GM23338 (cell line): ENCODE measurements at regions not wholly inside any gene's neighbourhood (a gene's known extent, or its start where the extent isn't known, plus 50 kb on each side); places are given as distances from the start of the nearest gene placed in this dataset.

ENCODE experiments used
- ATAC-seq: fragments of 200-7000 bp; cut with Tn5 transposase; 3 replicates; pipeline ENCODE4 v1.9.1; 2020
- DNase-seq: peaks from one replicate; pipeline ENCODE4 v3.0.0-alpha.2; 2015; ENCODE audit warnings: low spot score
- H2AFZ ChIP-seq: fragments of 200-600 bp; sonication (generic); 2 replicates; pipeline ENCODE4 v1.8.0; 2016; ENCODE audit warnings: antibody characterized with exemption, mild to moderate bottlenecking, moderate library complexity
- H3F3A ChIP-seq: fragments of 200-600 bp; sonication (generic); replicated peaks from 2 replicates; pipeline ENCODE4 v1.8.0; 2017; ENCODE audit warnings: antibody characterized with exemption, mixed run types, low read depth
- H3K27ac ChIP-seq: fragments of 200-600 bp; sonication (generic); 2 replicates; pipeline ENCODE4 v1.6.1; 2016; ENCODE audit warnings: low read depth
- H3K27me3 ChIP-seq: fragments of 200-600 bp; sonication (generic); 2 replicates; pipeline ENCODE4 v1.8.0; 2016; ENCODE audit warnings: mild to moderate bottlenecking, mixed run types, moderate library complexity; ENCODE audit not compliant: insufficient read depth
- H3K36me3 ChIP-seq: fragments of 200-600 bp; sonication (generic); 2 replicates; pipeline ENCODE4 v1.8.0; 2016; ENCODE audit warnings: mild to moderate bottlenecking; ENCODE audit not compliant: insufficient read depth
- H3K4me1 ChIP-seq: fragments of 200-600 bp; sonication (generic); 2 replicates; pipeline ENCODE4 v1.8.0; 2016; ENCODE audit warnings: mild to moderate bottlenecking, moderate library complexity; ENCODE audit not compliant: insufficient read depth
- H3K4me2 ChIP-seq: fragments of 200-600 bp; sonication (generic); 2 replicates; pipeline ENCODE4 v1.7.1; 2017; ENCODE audit warnings: mixed run types
- H3K4me3 ChIP-seq: fragments of 200-600 bp; sonication (generic); 2 replicates; pipeline ENCODE4 v1.6.1; 2016; ENCODE audit warnings: mixed run types
- H3K79me2 ChIP-seq: fragments of 200-600 bp; sonication (generic); replicated peaks from 2 replicates; pipeline ENCODE4 v1.8.0; 2017; ENCODE audit warnings: mild to moderate bottlenecking; ENCODE audit not compliant: insufficient read depth
- H3K9me2 ChIP-seq: fragments of 200-600 bp; sonication (generic); 2 replicates; pipeline ENCODE4 v1.8.0; 2017; ENCODE audit not compliant: insufficient read depth
- H4K20me1 ChIP-seq: fragments of 200-600 bp; sonication (generic); replicated peaks from 2 replicates; pipeline ENCODE4 v1.8.0; 2017; ENCODE audit warnings: mild to moderate bottlenecking; ENCODE audit not compliant: insufficient read depth
- H3K27ac Mint-ChIP-seq: 2 replicates; pipeline ENCODE4 v1.8.0; 2020; ENCODE audit warnings: inconsistent platforms, mild to moderate bottlenecking, moderate library complexity, mixed read lengths
- H3K27me3 Mint-ChIP-seq: 3 replicates; pipeline ENCODE4 v1.8.0; 2022; ENCODE audit warnings: low read depth, mild to moderate bottlenecking, moderate library complexity, mixed read lengths, inconsistent platforms; ENCODE audit not compliant: insufficient read depth, poor library complexity
- H3K36me3 Mint-ChIP-seq: 3 replicates; pipeline ENCODE4 v1.8.0; 2021; ENCODE audit warnings: low read depth, mild to moderate bottlenecking, inconsistent platforms, moderate library complexity, mixed read lengths
- H3K4me1 Mint-ChIP-seq: 3 replicates; pipeline ENCODE4 v1.8.0; 2020; ENCODE audit warnings: mild to moderate bottlenecking, inconsistent platforms, mixed read lengths
- H3K4me3 Mint-ChIP-seq: 3 replicates; pipeline ENCODE4 v1.8.0; 2021; ENCODE audit warnings: moderate library complexity, mild to moderate bottlenecking, inconsistent platforms, mixed read lengths
- H3K9me3 Mint-ChIP-seq: 3 replicates; pipeline ENCODE4 v1.8.0; 2020; ENCODE audit warnings: moderate library complexity, mild to moderate bottlenecking, inconsistent platforms, mixed read lengths
- EZH2 ChIP-seq: fragments of 200-600 bp; sonication (generic); IDR thresholded peaks from one replicate; pipeline ENCODE4 v1.8.0; 2017; ENCODE audit warnings: antibody characterized with exemption, mild to moderate bottlenecking, low read depth; ENCODE audit not compliant: unreplicated experiment
- EZH2phosphoT487 ChIP-seq: fragments of 200-600 bp; sonication (generic); IDR thresholded peaks from one replicate; pipeline ENCODE4 v1.8.1; 2018; ENCODE audit warnings: antibody characterized with exemption; ENCODE audit not compliant: unreplicated experiment
- JUNB ChIP-seq: IDR thresholded peaks from one replicate; pipeline ENCODE4 v1.6.1; 2016; ENCODE audit warnings: antibody characterized with exemption; ENCODE audit not compliant: unreplicated experiment
- NANOG ChIP-seq: IDR thresholded peaks from 2 replicates; pipeline ENCODE4 v1.6.1; 2016; ENCODE audit warnings: antibody characterized with exemption, borderline replicate concordance
- POLR2AphosphoS5 ChIP-seq: IDR thresholded peaks from 2 replicates; pipeline ENCODE4 v1.6.1; 2016; ENCODE audit warnings: antibody characterized with exemption, low read depth
- STAT1 ChIP-seq: IDR thresholded peaks from one replicate; pipeline ENCODE4 v1.6.1; 2016; ENCODE audit warnings: antibody characterized with exemption; ENCODE audit not compliant: unreplicated experiment
- ZNF114 ChIP-seq: fragments of 250-450 bp; sonication (Bioruptor Pico); IDR thresholded peaks from 2 replicates; pipeline ENCODE4 v1.5.0; 2020; ENCODE audit warnings: mild to moderate bottlenecking, moderate library complexity
- ZNF331 ChIP-seq: fragments of 250-450 bp; sonication (Bioruptor Pico); IDR thresholded peaks from 2 replicates; pipeline ENCODE4 v1.5.0; 2020; ENCODE audit warnings: low read depth, mild to moderate bottlenecking, moderate library complexity
- ZNF462 ChIP-seq: fragments of 250-450 bp; sonication (Bioruptor Pico); IDR thresholded peaks from 2 replicates; pipeline ENCODE4 v1.5.0; 2020; ENCODE audit warnings: mild to moderate bottlenecking, moderate library complexity
- TF ChIP-seq, protein P1 (sequence below), 2 experiments: fragments of 200-600 bp in 1 of 2; sonication (generic) in 1 of 2; conservative IDR thresholded peaks; 2 replicates each; pipeline versions ENCODE4 v1.5.1 to v1.6.1; 2016 to 2017; ENCODE audit warnings: antibody characterized with exemption in 2 of 2, low read depth in 2 of 2, mild to moderate bottlenecking in 2 of 2, moderate library complexity in 1 of 2
- TF ChIP-seq, protein P2 (sequence below): IDR thresholded peaks from 2 replicates; pipeline ENCODE4 v1.6.1; 2016; ENCODE audit warnings: antibody characterized with exemption

DNA sequence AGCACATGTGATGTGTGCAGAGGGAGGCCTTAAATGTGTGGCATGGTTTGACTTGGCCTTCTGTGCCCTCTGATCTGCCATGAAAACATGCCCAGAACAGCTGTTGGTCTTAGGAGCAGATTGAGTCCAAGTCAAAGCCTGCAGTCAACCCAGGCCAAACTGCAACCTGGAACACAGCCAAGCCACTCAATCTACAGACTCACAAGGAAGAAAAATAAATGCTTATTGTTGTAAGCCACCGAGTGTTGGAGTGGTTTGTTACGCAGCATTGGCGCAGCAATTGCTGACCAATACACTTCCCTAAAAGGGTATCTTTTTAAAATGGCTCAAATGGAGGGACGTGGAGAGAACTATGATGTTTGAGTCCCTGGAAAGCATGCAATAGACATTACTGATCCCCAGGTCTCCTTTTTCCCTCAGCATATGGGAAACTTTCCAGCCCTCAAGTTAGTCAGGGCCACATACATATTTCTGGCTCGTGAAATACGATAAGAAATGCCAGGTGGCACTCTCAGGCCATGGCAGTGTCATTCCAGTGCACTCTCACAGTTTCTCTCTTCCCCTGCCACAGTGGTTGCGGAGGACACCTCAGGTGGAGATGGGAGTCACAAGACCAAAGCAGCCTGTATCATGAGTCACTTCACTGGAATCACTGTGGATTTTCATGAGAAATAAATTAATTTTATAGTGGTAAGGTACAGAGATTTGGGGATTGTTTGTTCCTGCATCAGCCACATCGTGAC is 168.0 kb upstream of the ZNF618 start (continued):
- TF ChIP-seq ZNF114 (CRISPR knock-in tag) = no peak
- TF ChIP-seq, protein P1, sequence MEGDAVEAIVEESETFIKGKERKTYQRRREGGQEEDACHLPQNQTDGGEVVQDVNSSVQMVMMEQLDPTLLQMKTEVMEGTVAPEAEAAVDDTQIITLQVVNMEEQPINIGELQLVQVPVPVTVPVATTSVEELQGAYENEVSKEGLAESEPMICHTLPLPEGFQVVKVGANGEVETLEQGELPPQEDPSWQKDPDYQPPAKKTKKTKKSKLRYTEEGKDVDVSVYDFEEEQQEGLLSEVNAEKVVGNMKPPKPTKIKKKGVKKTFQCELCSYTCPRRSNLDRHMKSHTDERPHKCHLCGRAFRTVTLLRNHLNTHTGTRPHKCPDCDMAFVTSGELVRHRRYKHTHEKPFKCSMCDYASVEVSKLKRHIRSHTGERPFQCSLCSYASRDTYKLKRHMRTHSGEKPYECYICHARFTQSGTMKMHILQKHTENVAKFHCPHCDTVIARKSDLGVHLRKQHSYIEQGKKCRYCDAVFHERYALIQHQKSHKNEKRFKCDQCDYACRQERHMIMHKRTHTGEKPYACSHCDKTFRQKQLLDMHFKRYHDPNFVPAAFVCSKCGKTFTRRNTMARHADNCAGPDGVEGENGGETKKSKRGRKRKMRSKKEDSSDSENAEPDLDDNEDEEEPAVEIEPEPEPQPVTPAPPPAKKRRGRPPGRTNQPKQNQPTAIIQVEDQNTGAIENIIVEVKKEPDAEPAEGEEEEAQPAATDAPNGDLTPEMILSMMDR (conservative IDR thresholded peaks at IDR 0.05; ENCODE audit: low read depth in 2 of 2) = no peak
- TF ChIP-seq STAT1 = no peak
- no peak for TF ChIP-seq JUNB
- no peak for TF ChIP-seq NANOG

GRCh38 chr9:113708821-113709713 is 167.0 kb upstream of the ZNF618 start:
- H3K27me3 ChIP-seq = no peaks in the 10 kb centered on the region
- no peaks in the 10 kb centered on the region for H4K20me1 ChIP-seq
- Mint-ChIP-seq H3K27me3 (peaks cover 15% of the 10 kb centered on the region), H3K36me3 (peaks cover 20% of the 10 kb centered on the region), H3K9me3 (peaks cover 25% of the 10 kb centered on the region), H3K4me3 (no peak overlapping the region), H3K4me1 (peaks cover 22% of the 10 kb centered on the region), H3K27ac (no peak overlapping the region)
- H3K4me1 ChIP-seq = peaks cover 11% of the 10 kb centered on the region; the same call in 1 of the 2 replicates
- no peaks in the 10 kb centered on the region for H3K79me2 ChIP-seq
- H3K4me2 ChIP-seq = 0 out of 2 replicates have a peak overlapping the region, but pooled peaks have one; percentile 7
- peak; percentile 52 for DNase-seq
- H3K27ac ChIP-seq = no peak overlapping the region
- peaks cover 15% of the 10 kb centered on the region for H3K9me2 ChIP-seq
- peak; percentile 47 for ATAC-seq
- no peak overlapping the region for H3K4me3 ChIP-seq
- H3F3A ChIP-seq = no peaks in the 10 kb centered on the region
- H2AFZ ChIP-seq = no peak overlapping the region
- H3K36me3 ChIP-seq = no peaks in the 10 kb centered on the region
- TF ChIP-seq JUNB = no peak
- TF ChIP-seq, protein P2, sequence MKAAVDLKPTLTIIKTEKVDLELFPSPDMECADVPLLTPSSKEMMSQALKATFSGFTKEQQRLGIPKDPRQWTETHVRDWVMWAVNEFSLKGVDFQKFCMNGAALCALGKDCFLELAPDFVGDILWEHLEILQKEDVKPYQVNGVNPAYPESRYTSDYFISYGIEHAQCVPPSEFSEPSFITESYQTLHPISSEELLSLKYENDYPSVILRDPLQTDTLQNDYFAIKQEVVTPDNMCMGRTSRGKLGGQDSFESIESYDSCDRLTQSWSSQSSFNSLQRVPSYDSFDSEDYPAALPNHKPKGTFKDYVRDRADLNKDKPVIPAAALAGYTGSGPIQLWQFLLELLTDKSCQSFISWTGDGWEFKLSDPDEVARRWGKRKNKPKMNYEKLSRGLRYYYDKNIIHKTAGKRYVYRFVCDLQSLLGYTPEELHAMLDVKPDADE = no peak
- TF ChIP-seq EZH2 = no peak
- TF ChIP-seq POLR2AphosphoS5 = no peak
- TF ChIP-seq EZH2phosphoT487 = no peak
- no peak for TF ChIP-seq ZNF114 (CRISPR knock-in tag)
- no peak for TF ChIP-seq NANOG
- TF ChIP-seq, protein P1 (conservative IDR thresholded peaks at IDR 0.05; ENCODE audit: low read depth in 2 of 2) = no peak
- no peak for TF ChIP-seq ZNF331
- TF ChIP-seq ZNF462 (CRISPR knock-in tag) = no peak
